HT1080 (cell line): ENCODE measurements at regions not wholly inside any gene's neighbourhood (a gene's known extent, or its start where the extent isn't known, plus 50 kb on each side); places are given as distances from the start of the nearest gene placed in this dataset.
"Not testable (repeated sequence)": the region's sequence is repeated elsewhere in the genome, so short reads cannot be mapped to it uniquely, and the experiment has no call there.

ENCODE experiments used
- DNase-seq: peaks from one replicate; pipeline ENCODE4 v3.0.0-alpha.2; 2015; ENCODE audit warnings: low read depth

- peak; percentile 96 for DNase-seq
These were observed 55.0 kb upstream of the PAK3 start for GRCh38 chrX:111041018-111041462.

- DNase-seq: peak; percentile 75
These were observed 55.5 kb upstream of the PAK3 start for GRCh38 chrX:111040377-111041017.

- no peak for DNase-seq
These were observed 56.4 kb upstream of the PAK3 start for GRCh38 chrX:111039606-111040005.

- no peak for DNase-seq
These were observed 60.0 kb upstream of the PAK3 start for GRCh38 chrX:111035991-111036390.

GRCh38 chrX:111035256-111035655, 60.7 kb upstream of the PAK3 start:
- no peak for DNase-seq

GRCh38 chrX:111022998-111023397, 73.0 kb upstream of the PAK3 start:
- not testable (repeated sequence) for DNase-seq

GRCh38 chrX:111020283-111020682, 75.7 kb upstream of the PAK3 start:
- no peak for DNase-seq

- DNase-seq: no peak
These were observed 82.1 kb upstream of the PAK3 start for GRCh38 chrX:111013778-111014455.

GRCh38 chrX:111010111-111010510, 85.9 kb upstream of the PAK3 start:
- DNase-seq: no peak

- no peak for DNase-seq
These were observed 86.7 kb upstream of the PAK3 start for GRCh38 chrX:111009256-111009655.

- DNase-seq: no peak
These were observed 87.9 kb upstream of the PAK3 start for GRCh38 chrX:111008126-111008525.

- no peak for DNase-seq
These were observed 88.8 kb upstream of the PAK3 start for GRCh38 chrX:111007238-111007637.

- no peak for DNase-seq
These were observed 89.9 kb upstream of the PAK3 start for GRCh38 chrX:111006116-111006515.

- DNase-seq: no peak
These were observed 90.8 kb upstream of the PAK3 start for GRCh38 chrX:111005166-111005565.

GRCh38 chrX:111003118-111003517, 92.9 kb upstream of the PAK3 start:
- DNase-seq: no peak

GRCh38 chrX:110992611-110993010, 103.4 kb upstream of the PAK3 start:
- DNase-seq: peak; percentile 27

- no peak for DNase-seq
These were observed 106.1 kb upstream of the PAK3 start for GRCh38 chrX:110989869-110990268.

GRCh38 chrX:110989447-110989846, 106.5 kb upstream of the PAK3 start:
- no peak for DNase-seq

GRCh38 chrX:110987292-110987691, 108.7 kb upstream of the PAK3 start:
- DNase-seq: no peak

GRCh38 chrX:110985470-110985869, 110.5 kb upstream of the PAK3 start:
- DNase-seq: no peak

GRCh38 chrX:110983024-110983423, 113.0 kb upstream of the PAK3 start:
- DNase-seq: no peak

- DNase-seq: peak; percentile 10
These were observed 129.2 kb upstream of the PAK3 start for GRCh38 chrX:110966839-110967238.

- no peak for DNase-seq
These were observed 129.9 kb upstream of the PAK3 start for GRCh38 chrX:110966091-110966454.
